ENCODE measurements at regions not wholly inside any gene's neighbourhood (a gene's known extent, or its start where the extent isn't known, plus 50 kb on each side); places are given as distances from the start of the nearest gene placed in this dataset.

DNA sequence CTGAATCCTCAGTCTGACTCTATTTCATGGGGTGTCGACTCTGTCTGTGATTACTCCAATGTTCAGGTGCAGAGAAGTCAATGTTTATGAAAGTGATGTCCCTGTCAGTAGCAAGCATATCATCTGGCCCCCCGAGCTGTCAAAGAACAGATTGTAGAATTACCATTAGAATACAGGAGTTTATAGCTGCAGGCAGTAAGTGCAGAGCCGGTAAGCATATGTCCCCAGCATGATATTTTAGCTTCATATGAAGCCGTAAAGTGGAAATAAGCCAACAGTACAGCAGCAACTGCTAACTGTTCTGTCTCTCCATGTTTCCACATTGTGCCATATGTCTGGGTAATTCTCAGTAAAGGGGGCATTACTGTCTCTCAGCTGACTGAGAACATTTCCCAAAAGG is 541.8 kb downstream of the SOX11 start:
- TF ChIP-seq CTCF (conservative IDR thresholded peaks at IDR 0.05), result no peak
- no peak for TF ChIP-seq EZH2 (IDR thresholded peaks at IDR 0.05; ENCODE audit: low read depth)

All from PC-9 (cell line).